SH-SY5Y (cell line): ENCODE measurements at regions not wholly inside any gene's neighbourhood (a gene's known extent, or its start where the extent isn't known, plus 50 kb on each side); places are given as distances from the start of the nearest gene placed in this dataset.

ENCODE experiments used
- GATA2 ChIP-seq: IDR thresholded peaks from 2 replicates; pipeline ENCODE4 v1.6.1; 2011; ENCODE audit warnings: mild to moderate bottlenecking, low read depth, low read length
- GATA3 ChIP-seq: IDR thresholded peaks from 2 replicates; pipeline ENCODE4 v1.6.1; 2011; ENCODE audit warnings: low read depth, mild to moderate bottlenecking, low read length, moderate library complexity

DNA sequence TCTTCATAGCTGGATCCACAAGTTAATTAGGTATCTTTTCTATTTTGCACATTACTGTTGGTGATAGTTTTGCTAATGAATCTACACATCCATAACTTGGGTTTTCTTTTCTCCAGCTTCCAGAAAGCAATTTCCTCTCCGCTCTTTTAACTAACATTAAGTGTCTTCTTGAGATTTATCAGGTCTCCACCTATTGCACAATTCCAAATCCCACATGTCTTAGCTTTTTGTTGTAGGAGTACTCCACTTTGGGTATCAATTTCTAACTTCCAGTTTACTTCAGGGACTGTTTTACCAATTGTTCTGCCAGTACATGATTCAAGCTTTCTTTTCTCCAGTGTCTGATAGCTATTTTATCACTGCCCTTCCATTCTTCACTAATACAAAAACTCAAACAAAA, 129.6 kb downstream of the OLFM4 start:
- no peak for TF ChIP-seq GATA2
- no peak for TF ChIP-seq GATA3
